Body of pancreas (tissue), 4 donors: ENCODE measurements at regions not wholly inside any gene's neighbourhood (a gene's known extent, or its start where the extent isn't known, plus 50 kb on each side); places are given as distances from the start of the nearest gene placed in this dataset.
A peak's percentile ranks its signal among the peaks of the same experiment; 100 is the strongest.

Experiments used
- ATAC-seq: fragments of 150-250 bp; one replicate; pipeline ENCODE4 v1.9.1; 2016
- DNase-seq, 4 donors: peaks; one replicate each; pipeline ENCODE4 v3.0.0-alpha.2; 2019
- H3K27ac ChIP-seq, 4 donors: fragments of 200-600 bp; sonication (generic); 1 replicate in 3 of 4; 2 replicates in 1 of 4; pipeline versions ENCODE4 v1.5.1 to v1.6.1; 2016 to 2019; ENCODE audit warnings: mild to moderate bottlenecking in 1 of 4, mixed read lengths in 1 of 4, moderate library complexity in 1 of 4
- H3K27me3 ChIP-seq, 2 donors: fragments of 200-600 bp; sonication (generic); one replicate each; pipeline ENCODE4 v1.6.0; 2016; ENCODE audit warnings: mild to moderate bottlenecking in 1 of 2
- H3K36me3 ChIP-seq, 2 donors: fragments of 200-600 bp; sonication (generic); replicated peaks in 1 of 2; 2 replicates each; pipeline ENCODE4 v1.5.1; 2016; ENCODE audit warnings: low read depth in 2 of 2; ENCODE audit not compliant: insufficient read depth in 1 of 2
- H3K4me1 ChIP-seq: fragments of 200-600 bp; sonication (generic); one replicate; pipeline ENCODE4 v1.6.0; 2016
- H3K4me3 ChIP-seq, 2 donors: fragments of 200-600 bp; sonication (generic); 1 replicate in 1 of 2; 2 replicates in 1 of 2; pipeline ENCODE4 v1.5.1; 2016 to 2019
- H3K9me3 ChIP-seq, 3 donors: fragments of 200-600 bp; sonication (generic); 1 replicate in 2 of 3; 2 replicates in 1 of 3; pipeline ENCODE4 v1.5.1; 2016
- CTCF ChIP-seq, 7 experiments: fragments of 450-650 bp in 4 of 7; fragments of 200-600 bp in 3 of 7; sonication (generic) in 3 of 7; IDR thresholded peaks; one replicate each; pipeline ENCODE4 v1.5.1; 2016 to 2019; ENCODE audit warnings: antibody characterized with exemption in 7 of 7
- POLR2A ChIP-seq, 3 donors: fragments of 450-650 bp; IDR thresholded peaks; one replicate each; pipeline ENCODE4 v1.6.1; 2016; ENCODE audit warnings: antibody characterized with exemption in 3 of 3, mild to moderate bottlenecking in 2 of 3
- WGBS, 2 donors: methylation state at CpG; one replicate each; pipeline ENCODE4 v1.1.5; 2017; 5-methylcytosine and 5-hydroxymethylcytosine counted together
- intact Hi-C: fragments of 100-400 bp; cut with DNase I; formaldehyde crosslinking; loops from one replicate; pipeline ENCODE4 v1.15.1; 2023

- intact Hi-C loops: no loop called here
- H3K36me3 ChIP-seq: no peaks in the 10 kb centered on the region
- TF ChIP-seq CTCF (IDR thresholded peaks at IDR 0.05) (no peak), POLR2A (IDR thresholded peaks at IDR 0.05) (no peak)
- no peak for ATAC-seq
- H3K27me3 ChIP-seq: no peaks in the 10 kb centered on the region
- DNase-seq: no peak
- peak overlapping the region in 3 of 4 donors; percentile 4 to 21 (median 15) for H3K27ac ChIP-seq
- H3K4me1 ChIP-seq: peaks cover 28% of the 10 kb centered on the region
- no peaks in the 10 kb centered on the region for H3K9me3 ChIP-seq
- no peak overlapping the region for H3K4me3 ChIP-seq
- 51 to 60% methylated on average over 12 of the region's 12 CpGs for WGBS, 2 donors
These were observed 120.1 kb upstream of the ZNF608 start for GRCh38 chr5:124866355-124867136.

- H3K27me3 ChIP-seq: no peaks in the 10 kb centered on the region
- no peak overlapping the region for H3K4me3 ChIP-seq
- intact Hi-C loops: no loop called here
- no peaks in the 10 kb centered on the region for H3K36me3 ChIP-seq
- no peaks in the 10 kb centered on the region for H3K9me3 ChIP-seq
- H3K27ac ChIP-seq: peak overlapping the region in 3 of 4 donors; percentile 4 to 21 (median 15)
- peaks cover 28% of the 10 kb centered on the region for H3K4me1 ChIP-seq
- 79% methylated on average over 6 of the region's 6 CpGs for WGBS, 2 donors
- TF ChIP-seq POLR2A (IDR thresholded peaks at IDR 0.05) (no peak), CTCF (IDR thresholded peaks at IDR 0.05) (no peak)
- DNase-seq: no peak
- no peak for ATAC-seq
These were observed 120.8 kb upstream of the ZNF608 start for GRCh38 chr5:124867137-124867704.

- H3K4me1 ChIP-seq: peaks cover 28% of the 10 kb centered on the region
- H3K27ac ChIP-seq: peak overlapping the region in 1 of 4 donors; percentile 3
- H3K36me3 ChIP-seq: no peaks in the 10 kb centered on the region
- no peaks in the 10 kb centered on the region for H3K27me3 ChIP-seq
- DNase-seq (no peak), ATAC-seq (no peak)
- H3K9me3 ChIP-seq: no peaks in the 10 kb centered on the region
- 30 to 36% methylated on average over 2 of the region's 2 CpGs for WGBS, 2 donors
- H3K4me3 ChIP-seq: no peak overlapping the region
- intact Hi-C loops: no loop called here
- no peak for TF ChIP-seq CTCF (IDR thresholded peaks at IDR 0.05)
- TF ChIP-seq POLR2A (IDR thresholded peaks at IDR 0.05): no peak
These were observed 122.2 kb upstream of the ZNF608 start for GRCh38 chr5:124868676-124869075.

GRCh38 chr5:124869426-124870033, 123.1 kb upstream of the ZNF608 start:
- Histone ChIP-seq H3K27ac (no peak overlapping the region), H3K9me3 (no peaks in the 10 kb centered on the region), H3K36me3 (no peaks in the 10 kb centered on the region), H3K4me1 (peaks cover 28% of the 10 kb centered on the region), H3K27me3 (no peaks in the 10 kb centered on the region), H3K4me3 (no peak overlapping the region)
- WGBS, 2 donors: 14 to 15% methylated on average over 2 of the region's 2 CpGs
- DNase-seq (no peak), ATAC-seq (no peak)
- TF ChIP-seq POLR2A (IDR thresholded peaks at IDR 0.05): no peak
- TF ChIP-seq CTCF (IDR thresholded peaks at IDR 0.05): no peak
- intact Hi-C loops: no loop called here
